SK-N-SH (cell line): ENCODE measurements at regions not wholly inside any gene's neighbourhood (a gene's known extent, or its start where the extent isn't known, plus 50 kb on each side); places are given as distances from the start of the nearest gene placed in this dataset.

Experiments
- CTCF ChIA-PET: fragments of 300-600, 350-600 bp; formaldehyde crosslinking; extraction: SDS; loops from one replicate; lab custom pipeline; 2021; lab: Yijun Ruan, JAX
- POLR2A ChIA-PET: fragments of 350-600 bp; sonication (Branson Sonifier 250); formaldehyde crosslinking; extraction: SDS; loops from one replicate; lab custom pipeline; 2020; ENCODE audit warnings: antibody characterized with exemption, inconsistent platforms; lab: Yijun Ruan, JAX
- DNase-seq: peaks from one replicate; pipeline ENCODE4 v3.0.0; 2012
- H2AFZ ChIP-seq: fragments of 200-600 bp; sonication (generic); 2 replicates; pipeline ENCODE4 v1.8.1; 2016; ENCODE audit warnings: antibody characterized with exemption, mild to moderate bottlenecking, low read depth
- H3F3A ChIP-seq: fragments of 200-600 bp; sonication (generic); replicated peaks from 2 replicates; pipeline ENCODE3; 2016; ENCODE audit warnings: antibody characterized with exemption, mild to moderate bottlenecking; ENCODE audit not compliant: insufficient read depth
- H3K27ac ChIP-seq, 2 experiments: fragments of 200-500 bp in 1 of 2; fragments of 200-600 bp in 1 of 2; sonication (Bioruptor generic) in 1 of 2; sonication (generic), shearing (Covaris generic) in 1 of 2; 2 replicates each; pipeline versions ENCODE4 v1.5.1 to v1.6.1; 2014 to 2016; ENCODE audit warnings: low read depth in 2 of 2, inconsistent platforms in 1 of 2, low read length in 1 of 2, mild to moderate bottlenecking in 1 of 2, mixed read lengths in 1 of 2
- H3K27me3 ChIP-seq: fragments of 200-600 bp; sonication (generic), shearing (Covaris generic); 2 replicates; pipeline ENCODE4 v1.6.1; 2016; ENCODE audit warnings: mixed run types; ENCODE audit not compliant: insufficient read depth
- H3K36me3 ChIP-seq, 2 experiments: fragments of 200-500 bp in 1 of 2; fragments of 200-600 bp in 1 of 2; sonication (Bioruptor generic) in 1 of 2; sonication (generic) in 1 of 2; replicated peaks in 1 of 2; 2 replicates each; pipeline versions ENCODE3 to v1.5.1; 2014 to 2016; ENCODE audit warnings: low read length in 1 of 2, mild to moderate bottlenecking in 1 of 2; ENCODE audit not compliant: insufficient read depth in 2 of 2, control insufficient read depth in 1 of 2
- H3K4me1 ChIP-seq, 2 experiments: fragments of 200-500 bp in 1 of 2; fragments of 200-600 bp in 1 of 2; sonication (Bioruptor generic) in 1 of 2; sonication (generic), shearing (Covaris generic) in 1 of 2; 2 replicates each; pipeline versions ENCODE4 v1.5.1 to v1.6.1; 2014 to 2016; ENCODE audit warnings: low read depth in 1 of 2, low read length in 1 of 2, mixed run types in 1 of 2; ENCODE audit not compliant: insufficient read depth in 2 of 2, control insufficient read depth in 1 of 2
- H3K4me2 ChIP-seq: fragments of 200-600 bp; sonication (generic), shearing (Covaris generic); 2 replicates; pipeline ENCODE4 v1.6.1; 2017; ENCODE audit warnings: mixed run types
- H3K4me3 ChIP-seq, 2 experiments: fragments of 200-500 bp in 1 of 2; fragments of 200-600 bp in 1 of 2; sonication (Bioruptor generic) in 1 of 2; sonication (generic), shearing (Covaris generic) in 1 of 2; 2 replicates each; pipeline versions ENCODE4 v1.5.1 to v1.8.1; 2014 to 2016; ENCODE audit warnings: low read depth in 2 of 2, inconsistent platforms in 1 of 2, low read length in 1 of 2, mild to moderate bottlenecking in 1 of 2, mixed read lengths in 1 of 2, moderate library complexity in 1 of 2
- H3K79me2 ChIP-seq: fragments of 200-600 bp; sonication (generic); 2 replicates; pipeline ENCODE4 v1.8.1; 2017; ENCODE audit warnings: mild to moderate bottlenecking; ENCODE audit not compliant: insufficient read depth
- H3K9ac ChIP-seq: fragments of 200-600 bp; sonication (generic); 2 replicates; pipeline ENCODE4 v1.6.1; 2017; ENCODE audit warnings: mixed run types
- H3K9me2 ChIP-seq: fragments of 200-600 bp; sonication (generic); 2 replicates; pipeline ENCODE4 v1.6.1; 2017; ENCODE audit warnings: mixed run types
- H3K9me3 ChIP-seq: fragments of 200-600 bp; sonication (generic); 2 replicates; pipeline ENCODE4 v1.6.1; 2017; ENCODE audit warnings: mixed run types, mild to moderate bottlenecking, moderate library complexity
- H4K20me1 ChIP-seq: fragments of 200-600 bp; sonication (generic); 2 replicates; pipeline ENCODE4 v1.6.1; 2017; ENCODE audit warnings: mild to moderate bottlenecking, mixed run types; ENCODE audit not compliant: insufficient read depth
- ELF1 ChIP-seq: IDR thresholded peaks from 2 replicates; pipeline ENCODE4 v1.4.0; 2012
- EZH2phosphoT487 ChIP-seq: fragments of 200-600 bp; sonication (generic); IDR thresholded peaks from 2 replicates; pipeline ENCODE4 v1.6.1; 2017; ENCODE audit warnings: low read depth, mixed run types, mild to moderate bottlenecking, antibody characterized with exemption, moderate library complexity, borderline replicate concordance
- FOSL2 ChIP-seq: IDR thresholded peaks from 2 replicates; pipeline ENCODE4 v1.4.0; 2012; ENCODE audit warnings: low read depth, mild to moderate bottlenecking, moderate library complexity, borderline replicate concordance
- FOXJ3 ChIP-seq: sonication (generic); formaldehyde crosslinking; IDR thresholded peaks from 2 replicates; pipeline ENCODE4 v1.5.1; 2020; ENCODE audit warnings: mild to moderate bottlenecking, missing genetic modification reagents
- GATA2 ChIP-seq: sonication (generic); formaldehyde crosslinking; IDR thresholded peaks from 2 replicates; pipeline ENCODE4 v1.5.0; 2020; ENCODE audit warnings: mild to moderate bottlenecking, missing genetic modification reagents
- IRF3 ChIP-seq: fragments of 150-350 bp; IDR thresholded peaks from 2 replicates; pipeline ENCODE4 v1.6.1; 2016; ENCODE audit warnings: mild to moderate bottlenecking, low read depth, low read length
- JUND ChIP-seq: IDR thresholded peaks from 2 replicates; pipeline ENCODE4 v1.4.0; 2012
- MEF2A ChIP-seq: IDR thresholded peaks from 2 replicates; pipeline ENCODE4 v1.4.0; 2012; ENCODE audit warnings: low read depth, borderline replicate concordance
- RCOR1 ChIP-seq: fragments of 150-350 bp; IDR thresholded peaks from 2 replicates; pipeline ENCODE4 v1.6.1; 2017; ENCODE audit warnings: antibody characterized with exemption, low read length
- REST ChIP-seq: IDR thresholded peaks from 2 replicates; pipeline ENCODE4 v1.6.1; 2012; ENCODE audit warnings: mild to moderate bottlenecking, low read depth, low read length, moderate library complexity
- RFX5 ChIP-seq: IDR thresholded peaks from 2 replicates; pipeline ENCODE4 v1.6.1; 2012; ENCODE audit warnings: mild to moderate bottlenecking, improper control_type of control experiment, low read length
- SMC3 ChIP-seq: IDR thresholded peaks from 2 replicates; pipeline ENCODE4 v1.6.1; 2012; ENCODE audit warnings: low read depth, low read length, improper control_type of control experiment
- WGBS: methylation state at CpG from one replicate; pipeline ENCODE4 v1.1.6; 2017; ENCODE audit warnings: low lambda C conversion rate; 5-methylcytosine and 5-hydroxymethylcytosine counted together
- TF ChIP-seq, protein P1 (sequence below): IDR thresholded peaks from 2 replicates; pipeline ENCODE4 v1.4.0; 2012; ENCODE audit warnings: low read depth, borderline replicate concordance

- no peak for DNase-seq
- ChIA-PET CTCF (no interaction called here), POLR2A (no interaction called here)
- H3K36me3 ChIP-seq = no peaks in the 10 kb centered on the region
- H3K4me3 ChIP-seq = no peak overlapping the region
- no peak overlapping the region for H3K4me2 ChIP-seq
- peaks cover 3% of the 10 kb centered on the region; the same call in 1 of the 2 replicates for H3K27me3 ChIP-seq
- H3K9me2 ChIP-seq = no peaks in the 10 kb centered on the region
- H3K27ac ChIP-seq = no peak overlapping the region
- 12% methylated on average over 2 of the region's 2 CpGs for WGBS
- no peaks in the 10 kb centered on the region for H3K9me3 ChIP-seq
- H4K20me1 ChIP-seq = no peaks in the 10 kb centered on the region
- H2AFZ ChIP-seq = no peak overlapping the region
- no peaks in the 10 kb centered on the region for H3F3A ChIP-seq
- H3K79me2 ChIP-seq = no peaks in the 10 kb centered on the region
- H3K4me1 ChIP-seq = no peaks in the 10 kb centered on the region
- H3K9ac ChIP-seq = no peak overlapping the region
- TF ChIP-seq ELF1 (no peak), RCOR1 (no peak), MEF2A (no peak), FOXJ3 (CRISPR knock-in tag) (no peak), RFX5 (no peak), SMC3 (no peak), FOSL2 (no peak), EZH2phosphoT487 (no peak), REST (no peak), GATA2 (no peak), IRF3 (no peak), JUND (no peak)
- TF ChIP-seq, protein P1, sequence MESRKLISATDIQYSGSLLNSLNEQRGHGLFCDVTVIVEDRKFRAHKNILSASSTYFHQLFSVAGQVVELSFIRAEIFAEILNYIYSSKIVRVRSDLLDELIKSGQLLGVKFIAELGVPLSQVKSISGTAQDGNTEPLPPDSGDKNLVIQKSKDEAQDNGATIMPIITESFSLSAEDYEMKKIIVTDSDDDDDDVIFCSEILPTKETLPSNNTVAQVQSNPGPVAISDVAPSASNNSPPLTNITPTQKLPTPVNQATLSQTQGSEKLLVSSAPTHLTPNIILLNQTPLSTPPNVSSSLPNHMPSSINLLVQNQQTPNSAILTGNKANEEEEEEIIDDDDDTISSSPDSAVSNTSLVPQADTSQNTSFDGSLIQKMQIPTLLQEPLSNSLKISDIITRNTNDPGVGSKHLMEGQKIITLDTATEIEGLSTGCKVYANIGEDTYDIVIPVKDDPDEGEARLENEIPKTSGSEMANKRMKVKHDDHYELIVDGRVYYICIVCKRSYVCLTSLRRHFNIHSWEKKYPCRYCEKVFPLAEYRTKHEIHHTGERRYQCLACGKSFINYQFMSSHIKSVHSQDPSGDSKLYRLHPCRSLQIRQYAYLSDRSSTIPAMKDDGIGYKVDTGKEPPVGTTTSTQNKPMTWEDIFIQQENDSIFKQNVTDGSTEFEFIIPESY = no peak
Measured at GRCh38 chrX:130504019-130504418, 102.2 kb downstream of the RBMX2 start.
